K562 (cell line): ENCODE measurements at regions not wholly inside any gene's neighbourhood (a gene's known extent, or its start where the extent isn't known, plus 50 kb on each side); places are given as distances from the start of the nearest gene placed in this dataset.

Source experiments
- ATAC-seq: fragments of 200-7000 bp; cut with Tn5 transposase; 3 replicates; pipeline ENCODE4 v1.9.1; 2020; ENCODE audit warnings: moderate library complexity
- BruUV-seq: library from RNA; stranded (reverse); fragments of 400-500 nt; replicated peaks from 2 replicates; lab custom pipeline; 2021; lab: Mats Ljungman, UMichigan
- CTCF ChIA-PET: fragments of 300-600 bp; formaldehyde crosslinking; extraction: SDS; loops from one replicate; lab custom pipeline; 2021; ENCODE audit warnings: low intra/inter-chr PET ratio; lab: Yijun Ruan, JAX
- POLR2A ChIA-PET: fragments of 300-600, 350-650 bp; sonication (Branson Sonifier 250); formaldehyde crosslinking; extraction: SDS; loops from one replicate; lab custom pipeline; 2021; ENCODE audit warnings: antibody characterized with exemption, inconsistent platforms; lab: Yijun Ruan, JAX
- DNase-seq, 4 experiments: peaks; one replicate each; pipeline versions ENCODE4 v3.0.0 to v3.0.0-alpha.2; 2011 to 2018; ENCODE audit warnings: low spot score in 3 of 4, mixed read lengths in 3 of 4; ENCODE audit errors: extremely low read depth in 1 of 4
- FAIRE-seq: peaks from 2 replicates; lab custom pipeline; 2011; peaks lifted over from hg19 to GRCh38; lab: Jason Lieb, UNC
- H2AFZ ChIP-seq: 2 replicates; pipeline ENCODE4 v1.6.0; 2011; ENCODE audit warnings: low read depth, low read length, control low read depth, inconsistent platforms
- H3K27ac ChIP-seq: fragments of 200-600 bp; 3 replicates; pipeline ENCODE4 v1.8.0; 2011; ENCODE audit warnings: low read depth, mild to moderate bottlenecking, control low read depth, inconsistent platforms, low read length, moderate library complexity, mixed read lengths; ENCODE audit errors: extremely low read depth
- H3K27me3 ChIP-seq, 2 experiments: fragments of 300-600 bp in 1 of 2; 2 replicates in 1 of 2; 3 replicates in 1 of 2; pipeline versions ENCODE4 v1.6.0 to v1.8.0; 2011; ENCODE audit warnings: inconsistent platforms in 2 of 2, low read length in 2 of 2, mild to moderate bottlenecking in 1 of 2, mixed read lengths in 1 of 2, moderate library complexity in 1 of 2; ENCODE audit not compliant: control insufficient read depth in 2 of 2, insufficient read depth in 2 of 2
- H3K36me3 ChIP-seq: fragments of 300-600 bp; 3 replicates; pipeline ENCODE4 v1.8.0; 2011; ENCODE audit warnings: mild to moderate bottlenecking, low read length, inconsistent platforms; ENCODE audit not compliant: control insufficient read depth, insufficient read depth
- H3K4me1 ChIP-seq, 2 experiments: fragments of 200-600 bp in 1 of 2; replicated peaks in 1 of 2; 2 replicates in 1 of 2; 3 replicates in 1 of 2; pipeline versions ENCODE4 v1.5.1 to v1.8.0; 2011; ENCODE audit warnings: inconsistent platforms in 2 of 2, low read length in 2 of 2, mild to moderate bottlenecking in 1 of 2, mixed read lengths in 1 of 2, moderate library complexity in 1 of 2; ENCODE audit not compliant: control insufficient read depth in 2 of 2, insufficient read depth in 2 of 2
- H3K4me2 ChIP-seq: 2 replicates; pipeline ENCODE4 v1.6.1; 2011; ENCODE audit warnings: low read length, control low read depth, inconsistent platforms, mixed read lengths; ENCODE audit not compliant: insufficient read depth
- H3K4me3 ChIP-seq: fragments of 200-600 bp; sonication (generic), shearing (Covaris generic); 2 replicates; pipeline ENCODE4 v1.5.1; 2016; ENCODE audit warnings: control low read depth, inconsistent platforms
- H3K79me2 ChIP-seq: fragments of 200-600 bp; 3 replicates; pipeline ENCODE4 v1.8.0; 2011; ENCODE audit warnings: low read length, inconsistent platforms; ENCODE audit not compliant: control insufficient read depth, insufficient read depth
- H3K9ac ChIP-seq, 2 experiments: 2 replicates each; pipeline versions ENCODE4 v1.6.0 to v1.6.1; 2011; ENCODE audit warnings: low read depth in 2 of 2, low read length in 2 of 2, control low read depth in 1 of 2, inconsistent platforms in 1 of 2, mild to moderate bottlenecking in 1 of 2, mixed read lengths in 1 of 2; ENCODE audit not compliant: insufficient read depth in 1 of 2
- H3K9me1 ChIP-seq: one replicate; pipeline ENCODE4 v1.6.0; 2011; ENCODE audit warnings: inconsistent platforms, mild to moderate bottlenecking, low read length, moderate library complexity; ENCODE audit not compliant: control insufficient read depth, insufficient read depth
- H3K9me3 ChIP-seq: replicated peaks from 2 replicates; pipeline ENCODE4 v1.5.1; 2011; ENCODE audit warnings: low read depth, low read length, inconsistent platforms; ENCODE audit not compliant: control insufficient read depth, insufficient read depth
- H4K20me1 ChIP-seq: replicated peaks from 2 replicates; pipeline ENCODE4 v1.6.1; 2011; ENCODE audit warnings: low read length, inconsistent platforms, mixed read lengths; ENCODE audit not compliant: control insufficient read depth, insufficient read depth
- CBX3 ChIP-seq, 2 experiments: IDR thresholded peaks; 1 replicate in 1 of 2; 2 replicates in 1 of 2; pipeline ENCODE4 v1.6.1; 2012; ENCODE audit warnings: inconsistent platforms in 2 of 2, low read length in 2 of 2, borderline replicate concordance in 1 of 2, control low read depth in 1 of 2
- CSDE1 ChIP-seq, 2 experiments: fragments of 450-650 bp; IDR thresholded peaks; 2 replicates each; pipeline ENCODE4 v1.6.1; 2016; ENCODE audit warnings: mild to moderate bottlenecking in 1 of 2
- ELF4 ChIP-seq: fragments of 450-650 bp; formaldehyde crosslinking; IDR thresholded peaks from 2 replicates; pipeline ENCODE4 v1.4.0; 2022; ENCODE audit warnings: missing genetic modification characterization
- GTF2E2 ChIP-seq: fragments of 200-800 bp; sonication (Bioruptor generic); IDR thresholded peaks from 2 replicates; pipeline ENCODE4 v1.6.1; 2016; ENCODE audit warnings: missing genetic modification characterization, missing compliant biosample characterization
- HNRNPK ChIP-seq: fragments of 200-400 bp; formaldehyde crosslinking; IDR thresholded peaks from one replicate; pipeline ENCODE4 v1.6.1; 2018; ENCODE audit warnings: mild to moderate bottlenecking, low read depth, low read length; ENCODE audit not compliant: poor library complexity, severe bottlenecking
- KDM4B ChIP-seq, 2 experiments: fragments of 450-650 bp in 1 of 2; sonication (generic) in 1 of 2; IDR thresholded peaks; 2 replicates each; pipeline ENCODE4 v1.6.1; 2016 to 2017; ENCODE audit warnings: borderline replicate concordance in 2 of 2, antibody characterized with exemption in 1 of 2, low read depth in 1 of 2, mild to moderate bottlenecking in 1 of 2
- KDM5B ChIP-seq: fragments of 200-600 bp; sonication (generic); IDR thresholded peaks from 2 replicates; pipeline ENCODE4 v1.6.1; 2012; ENCODE audit warnings: low read depth, mild to moderate bottlenecking, moderate library complexity, low read length, control low read depth, inconsistent platforms; ENCODE audit not compliant: insufficient replicate concordance
- XRCC4 ChIP-seq: IDR thresholded peaks from one replicate; pipeline ENCODE4 v1.6.1; 2011; ENCODE audit not compliant: insufficient read depth, insufficient read length; ENCODE audit errors: extremely low read depth
- ZSCAN29 ChIP-seq: fragments of 450-650 bp; IDR thresholded peaks from 2 replicates; pipeline ENCODE4 v1.6.1; 2017
- WGBS: fragments of 100-300 bp; shearing (Covaris generic); methylation state at CpG from one replicate; pipeline ENCODE4 v1.1.6; 2016; ENCODE audit warnings: low coverage, mixed read lengths; ENCODE audit not compliant: insufficient coverage; ENCODE audit errors: missing lambda C conversion rate; 5-methylcytosine and 5-hydroxymethylcytosine counted together
- in situ Hi-C: fragments of 300-500 bp; cut with MboI; formaldehyde crosslinking; loops from 4 replicates; pipeline ENCODE4 v1.15.0; 2018; ENCODE audit warnings: inconsistent platforms, mixed read lengths
- intact Hi-C: fragments of 100-400 bp; cut with micrococcal nuclease; formaldehyde crosslinking; loops from 2 replicates; pipeline ENCODE4 v1.14.2; 2022
- TF ChIP-seq, protein P1 (sequence below): sonication (generic); formaldehyde crosslinking; IDR thresholded peaks from 2 replicates; pipeline ENCODE4 v1.8.0; 2022; ENCODE audit warnings: missing genetic modification reagents, mild to moderate bottlenecking, moderate library complexity, borderline replicate concordance

DNA sequence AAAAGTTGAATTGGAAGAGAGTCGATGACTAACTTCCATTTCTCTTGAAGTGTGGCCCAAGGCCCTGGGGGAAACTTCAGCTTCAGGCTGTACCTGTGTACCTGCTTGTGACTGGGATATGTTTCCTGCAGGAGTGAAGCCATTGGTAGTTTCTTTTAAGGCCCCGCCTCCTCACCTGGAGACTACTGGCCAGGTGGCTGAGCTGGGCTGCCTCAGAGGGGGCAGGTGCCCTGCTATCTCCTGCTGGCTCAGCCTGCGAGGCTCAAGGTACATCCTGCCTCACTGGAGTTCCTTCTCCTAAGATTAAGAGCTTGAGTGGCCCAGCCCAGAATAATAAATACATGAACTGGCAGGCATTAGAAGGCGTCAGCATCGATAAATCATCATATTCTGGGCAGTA is 121.6 kb upstream of the ROPN1 start:
- no peak for DNase-seq

DNA sequence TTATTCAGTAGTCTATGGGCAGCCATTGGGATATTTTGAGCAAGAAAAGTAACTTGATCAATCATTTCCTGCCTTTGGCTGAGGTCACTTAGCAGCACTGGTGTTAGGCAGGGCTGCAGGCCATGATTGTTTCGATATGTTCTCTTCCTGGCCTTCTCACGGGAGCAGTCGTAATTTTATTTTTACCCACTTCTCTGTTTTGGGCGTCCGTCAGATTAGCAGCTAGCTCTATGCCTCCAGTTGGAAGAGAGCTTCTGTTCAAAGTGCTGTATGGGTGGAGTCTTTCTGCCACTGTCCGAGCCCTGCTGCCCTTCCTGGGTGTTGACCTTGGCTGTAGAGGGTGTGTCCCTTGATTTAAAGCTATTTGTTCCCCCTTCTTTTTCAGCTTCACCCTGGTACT is 123.4 kb upstream of the ROPN1 start:
- H3K36me3 ChIP-seq, result no peaks in the 10 kb centered on the region
- no peak overlapping the region for H3K9ac ChIP-seq
- no peaks in the 10 kb centered on the region for H3K9me3 ChIP-seq
- ChIA-PET CTCF (no interaction called here), POLR2A (interaction anchor here (1.0 kb wide), 1 partner anchor 167 kb away, joined by 3 read pairs; no protein-coding TSS in a partner anchor)
- no peak for ATAC-seq
- DNase-seq, result no peak
- intact Hi-C loops (no loop called here), in situ Hi-C loops (no loop called here)
- FAIRE-seq, result no peak
- H3K4me2 ChIP-seq, result no peak overlapping the region
- no TSS peak for BruUV-seq
- no peaks in the 10 kb centered on the region for H3K79me2 ChIP-seq
- H3K4me3 ChIP-seq, result no peak overlapping the region
- WGBS, result 0% methylated on average over 6 of the region's 6 CpGs
- no peaks in the 10 kb centered on the region for H3K9me1 ChIP-seq
- TF ChIP-seq GTF2E2 (tag) (no peak), KDM4B (IDR thresholded peaks at IDR 0.05; ENCODE audit: borderline replicate concordance in 2 of 2, low read depth in 1 of 2) (no peak)
- no peak overlapping the region for H2AFZ ChIP-seq
- H3K27me3 ChIP-seq, result no peaks in the 10 kb centered on the region
- H3K27ac ChIP-seq, result no peak overlapping the region
- no peaks in the 10 kb centered on the region for H4K20me1 ChIP-seq
- no peaks in the 10 kb centered on the region for H3K4me1 ChIP-seq

More for the DNA sequence above, 121.6 kb upstream of the ROPN1 start:
- Histone ChIP-seq H3K9me1 (no peaks in the 10 kb centered on the region), H3K4me3 (no peak overlapping the region), H3K27ac (no peak overlapping the region), H2AFZ (no peak overlapping the region), H3K36me3 (no peaks in the 10 kb centered on the region), H3K79me2 (no peaks in the 10 kb centered on the region), H3K9ac (no peak overlapping the region), H3K27me3 (no peaks in the 10 kb centered on the region), H3K9me3 (no peaks in the 10 kb centered on the region), H3K4me1 (no peaks in the 10 kb centered on the region), H3K4me2 (no peak overlapping the region), H4K20me1 (no peaks in the 10 kb centered on the region)
- FAIRE-seq (no peak), ATAC-seq (no peak)
- in situ Hi-C loops (no loop called here), intact Hi-C loops (no loop called here)
- BruUV-seq, result no TSS peak
- ChIA-PET POLR2A (no interaction called here), CTCF (no interaction called here)
- 0% methylated on average over 5 of the region's 5 CpGs for WGBS
- TF ChIP-seq HNRNPK (no peak), ELF4 (CRISPR knock-in tag) (no peak), KDM5B (no peak), ZSCAN29 (no peak), XRCC4 (no peak), CBX3 (IDR thresholded peaks at IDR 0.05; ENCODE audit: borderline replicate concordance in 1 of 2, low read length in 2 of 2) (no peak), CSDE1 (IDR thresholded peaks at IDR 0.05) (no peak)
- TF ChIP-seq, protein P1, sequence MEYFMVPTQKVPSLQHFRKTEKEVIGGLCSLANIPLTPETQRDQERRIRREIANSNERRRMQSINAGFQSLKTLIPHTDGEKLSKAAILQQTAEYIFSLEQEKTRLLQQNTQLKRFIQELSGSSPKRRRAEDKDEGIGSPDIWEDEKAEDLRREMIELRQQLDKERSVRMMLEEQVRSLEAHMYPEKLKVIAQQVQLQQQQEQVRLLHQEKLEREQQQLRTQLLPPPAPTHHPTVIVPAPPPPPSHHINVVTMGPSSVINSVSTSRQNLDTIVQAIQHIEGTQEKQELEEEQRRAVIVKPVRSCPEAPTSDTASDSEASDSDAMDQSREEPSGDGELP (CRISPR knock-in tag), result no peak
